Neuronal stem cell (in vitro differentiated cells): ENCODE measurements at regions not wholly inside any gene's neighbourhood (a gene's known extent, or its start where the extent isn't known, plus 50 kb on each side); places are given as distances from the start of the nearest gene placed in this dataset.

Source experiments
- DNase-seq: peaks from one replicate; pipeline ENCODE4 v3.0.0-alpha.2; 2013; ENCODE audit warnings: low spot score
- H2AFZ ChIP-seq: one replicate; pipeline ENCODE4 v1.6.1; 2013; ENCODE audit warnings: mild to moderate bottlenecking, low read length, inconsistent platforms
- H2AK5ac ChIP-seq: 2 replicates; pipeline ENCODE4 v1.6.1; 2013; ENCODE audit warnings: low read depth, mild to moderate bottlenecking, inconsistent platforms, low read length, moderate library complexity, mixed read lengths
- H2BK120ac ChIP-seq: 2 replicates; pipeline ENCODE4 v1.6.1; 2013; ENCODE audit warnings: low read depth, mild to moderate bottlenecking, inconsistent platforms, low read length, moderate library complexity, mixed read lengths
- H2BK12ac ChIP-seq: one replicate; pipeline ENCODE4 v1.6.1; 2013; ENCODE audit warnings: low read length, inconsistent platforms
- H2BK15ac ChIP-seq: 2 replicates; pipeline ENCODE4 v1.6.1; 2013; ENCODE audit warnings: mild to moderate bottlenecking, low read length, inconsistent platforms, mixed read lengths
- H2BK5ac ChIP-seq: one replicate; pipeline ENCODE4 v1.6.1; 2013; ENCODE audit warnings: inconsistent platforms, mild to moderate bottlenecking, low read length, moderate library complexity
- H3K14ac ChIP-seq: one replicate; pipeline ENCODE4 v1.6.1; 2013; ENCODE audit warnings: low read length, inconsistent platforms
- H3K18ac ChIP-seq: 2 replicates; pipeline ENCODE4 v1.6.1; 2013; ENCODE audit warnings: low read length, inconsistent platforms
- H3K23ac ChIP-seq: 2 replicates; pipeline ENCODE4 v1.6.1; 2013; ENCODE audit warnings: low read depth, mild to moderate bottlenecking, mixed read lengths, low read length, inconsistent platforms; ENCODE audit not compliant: poor library complexity
- H3K27ac ChIP-seq: replicated peaks from 3 replicates; pipeline ENCODE4 v1.5.1; 2013; ENCODE audit warnings: low read length, inconsistent platforms
- H3K27me3 ChIP-seq, 3 experiments: 2 replicates each; pipeline ENCODE4 v1.6.1; 2013; ENCODE audit warnings: low read length in 3 of 3, mild to moderate bottlenecking in 2 of 3, inconsistent platforms in 1 of 3, low read depth in 1 of 3, mixed read lengths in 1 of 3, moderate library complexity in 1 of 3; ENCODE audit not compliant: control insufficient read depth in 3 of 3, insufficient read depth in 3 of 3
- H3K36me3 ChIP-seq, 2 donors: replicated peaks in 1 of 2; 2 replicates each; pipeline ENCODE4 v1.6.1; 2013; ENCODE audit warnings: low read length in 2 of 2; ENCODE audit not compliant: control insufficient read depth in 2 of 2, insufficient read depth in 2 of 2
- H3K4ac ChIP-seq: 2 replicates; pipeline ENCODE4 v1.6.1; 2013; ENCODE audit warnings: inconsistent platforms, mild to moderate bottlenecking, low read length, moderate library complexity
- H3K4me1 ChIP-seq, 2 donors: 1 replicate in 1 of 2; 2 replicates in 1 of 2; pipeline ENCODE4 v1.6.1; 2013; ENCODE audit warnings: low read length in 2 of 2, low read depth in 1 of 2; ENCODE audit not compliant: control insufficient read depth in 2 of 2, insufficient read depth in 1 of 2
- H3K4me2 ChIP-seq: one replicate; pipeline ENCODE4 v1.6.1; 2013; ENCODE audit warnings: mild to moderate bottlenecking, low read length, inconsistent platforms; ENCODE audit not compliant: insufficient read depth, poor library complexity, severe bottlenecking
- H3K4me3 ChIP-seq, 2 donors: 2 replicates each; pipeline ENCODE4 v1.5.1; 2013; ENCODE audit warnings: low read length in 2 of 2, mild to moderate bottlenecking in 2 of 2, inconsistent platforms in 1 of 2, moderate library complexity in 1 of 2
- H3K79me1 ChIP-seq: one replicate; pipeline ENCODE4 v1.6.1; 2013; ENCODE audit warnings: low read depth, mild to moderate bottlenecking, inconsistent platforms, low read length, moderate library complexity
- H3K9ac ChIP-seq: one replicate; pipeline ENCODE4 v1.6.1; 2013; ENCODE audit warnings: mild to moderate bottlenecking, low read depth, low read length, inconsistent platforms; ENCODE audit not compliant: poor library complexity
- H3K9me3 ChIP-seq, 2 donors: replicated peaks in 1 of 2; 2 replicates each; pipeline versions ENCODE3 to v1.6.1; 2013; ENCODE audit warnings: low read length in 2 of 2, mild to moderate bottlenecking in 2 of 2, inconsistent platforms in 1 of 2, low read depth in 1 of 2, mixed read lengths in 1 of 2, moderate library complexity in 1 of 2; ENCODE audit not compliant: control insufficient read depth in 2 of 2, insufficient read depth in 1 of 2
- H4K8ac ChIP-seq: one replicate; pipeline ENCODE4 v1.6.1; 2013; ENCODE audit warnings: low read depth, mild to moderate bottlenecking, inconsistent platforms, low read length, moderate library complexity
- H4K91ac ChIP-seq: one replicate; pipeline ENCODE4 v1.6.1; 2013; ENCODE audit warnings: low read length, low read depth, mild to moderate bottlenecking, inconsistent platforms; ENCODE audit not compliant: poor library complexity
- WGBS, 2 donors: extraction: QIAGEN DNeasy Blood & Tissue Kit; methylation state at CpG; one replicate each; pipeline ENCODE4 v1.1.7; 2013; ENCODE audit warnings: missing lambda C conversion rate in 2 of 2, mixed read lengths in 1 of 2; ENCODE audit not compliant: insufficient read length in 2 of 2, insufficient replicate concordance in 1 of 2; ENCODE audit errors: extremely low coverage in 2 of 2; 5-methylcytosine and 5-hydroxymethylcytosine counted together

- Histone ChIP-seq H3K9me3 (no peaks in the 10 kb centered on the region), H2BK120ac (no peak overlapping the region), H3K18ac (no peak overlapping the region), H3K9ac (no peak overlapping the region), H2AFZ (no peak overlapping the region), H3K27ac (no peak overlapping the region), H4K8ac (no peak overlapping the region), H2BK5ac (no peak overlapping the region), H3K27me3 (no peaks in the 10 kb centered on the region), H3K79me1 (no peaks in the 10 kb centered on the region), H3K4ac (no peak overlapping the region), H3K36me3 (no peaks in the 10 kb centered on the region), H2BK15ac (no peak overlapping the region), H2AK5ac (no peak overlapping the region), H3K4me3 (no peak overlapping the region), H2BK12ac (no peak overlapping the region), H3K23ac (no peak overlapping the region), H3K14ac (no peak overlapping the region), H3K4me1 (peaks cover 0 to 4% of the 10 kb centered on the region in 2 donors), H4K91ac (no peak overlapping the region), H3K4me2 (no peak overlapping the region)
- no CpG with 5 or more reads among the region's 3 CpGs for WGBS, 2 donors
- DNase-seq = no peak
Measured at GRCh38 chrX:139023531-139023930, 312.0 kb upstream of the FGF13 start.

DNA sequence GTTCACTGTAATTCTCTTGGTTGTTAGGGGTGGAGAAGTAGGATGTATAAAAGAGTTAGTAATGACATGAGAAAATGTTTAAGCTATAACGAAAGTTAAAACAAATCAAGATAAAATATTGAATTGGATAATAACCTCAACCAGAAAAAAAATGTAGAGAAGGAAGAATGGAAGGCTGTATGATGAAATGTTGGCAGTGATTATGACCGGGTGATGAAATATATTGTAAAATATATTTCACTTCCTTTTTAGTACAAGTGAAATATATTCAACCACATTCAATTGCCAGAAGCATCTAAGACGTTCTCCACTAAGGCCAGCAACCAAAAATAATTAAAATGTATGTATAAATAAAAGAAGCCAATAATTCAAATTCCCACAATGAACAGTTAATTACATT is 309.3 kb upstream of the FGF13 start:
- no peak overlapping the region for H2BK12ac ChIP-seq
- H3K27ac ChIP-seq = no peak overlapping the region
- H2BK120ac ChIP-seq = no peak overlapping the region
- no peak overlapping the region for H3K18ac ChIP-seq
- H2BK15ac ChIP-seq = no peak overlapping the region
- no peak overlapping the region for H3K4me3 ChIP-seq
- no peaks in the 10 kb centered on the region for H3K27me3 ChIP-seq
- H3K9ac ChIP-seq = no peak overlapping the region
- H3K36me3 ChIP-seq = no peaks in the 10 kb centered on the region
- H3K9me3 ChIP-seq = no peaks in the 10 kb centered on the region
- no peak overlapping the region for H4K91ac ChIP-seq
- no peak overlapping the region for H3K23ac ChIP-seq
- no peak overlapping the region for H3K4ac ChIP-seq
- no peaks in the 10 kb centered on the region for H3K4me1 ChIP-seq
- no peak overlapping the region for H3K4me2 ChIP-seq
- H4K8ac ChIP-seq = no peak overlapping the region
- H2BK5ac ChIP-seq = no peak overlapping the region
- no peaks in the 10 kb centered on the region for H3K79me1 ChIP-seq
- no peak overlapping the region for H2AFZ ChIP-seq
- no peak overlapping the region for H3K14ac ChIP-seq
- WGBS, 2 donors = no CpG with 5 or more reads among the region's 3 CpGs
- DNase-seq = no peak
- no peak overlapping the region for H2AK5ac ChIP-seq

- H3K36me3 ChIP-seq = no peaks in the 10 kb centered on the region
- no peaks in the 10 kb centered on the region for H3K9me3 ChIP-seq
- no peak overlapping the region for H3K18ac ChIP-seq
- H3K27ac ChIP-seq = no peak overlapping the region
- H3K14ac ChIP-seq = no peak overlapping the region
- H2BK120ac ChIP-seq = no peak overlapping the region
- no peak overlapping the region for H3K23ac ChIP-seq
- no peak overlapping the region for H2BK12ac ChIP-seq
- no peak overlapping the region for H2AFZ ChIP-seq
- no peaks in the 10 kb centered on the region for H3K79me1 ChIP-seq
- H2BK5ac ChIP-seq = no peak overlapping the region
- H3K9ac ChIP-seq = no peak overlapping the region
- no CpG with 5 or more reads among the region's 2 CpGs for WGBS, 2 donors
- no peak overlapping the region for H3K4me3 ChIP-seq
- no peak overlapping the region for H4K8ac ChIP-seq
- H3K27me3 ChIP-seq = no peaks in the 10 kb centered on the region
- no peak overlapping the region for H2AK5ac ChIP-seq
- H3K4ac ChIP-seq = no peak overlapping the region
- DNase-seq = no peak
- H2BK15ac ChIP-seq = no peak overlapping the region
- H3K4me2 ChIP-seq = no peak overlapping the region
- H3K4me1 ChIP-seq = no peaks in the 10 kb centered on the region
- no peak overlapping the region for H4K91ac ChIP-seq
Measured at GRCh38 chrX:139018436-139018835, 306.9 kb upstream of the FGF13 start.

DNA sequence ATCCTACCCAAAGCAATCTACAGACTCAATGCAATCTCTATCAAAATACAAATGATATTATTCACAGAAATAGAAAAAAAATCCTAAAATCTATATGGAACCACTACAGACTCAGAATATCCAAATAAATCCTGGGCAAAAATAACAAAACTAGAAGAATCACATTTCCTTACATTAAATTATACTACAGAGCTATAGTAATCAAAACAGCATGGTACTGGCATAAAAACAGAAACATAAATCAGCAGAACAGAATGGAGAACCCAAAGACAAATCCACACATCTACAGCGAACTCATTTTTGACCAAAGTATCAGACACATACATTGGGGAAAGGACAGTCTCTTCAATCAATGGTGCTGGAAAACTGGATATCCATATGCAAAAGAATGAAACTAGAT is 304.1 kb upstream of the FGF13 start:
- H3K27me3 ChIP-seq = no peaks in the 10 kb centered on the region
- H3K9me3 ChIP-seq = no peaks in the 10 kb centered on the region
- no peak overlapping the region for H4K91ac ChIP-seq
- no peak overlapping the region for H2BK15ac ChIP-seq
- H2BK12ac ChIP-seq = no peak overlapping the region
- no peak overlapping the region for H4K8ac ChIP-seq
- no peak for DNase-seq
- no peak overlapping the region for H3K18ac ChIP-seq
- no peak overlapping the region for H3K4me3 ChIP-seq
- no peak overlapping the region for H2AK5ac ChIP-seq
- H2BK120ac ChIP-seq = no peak overlapping the region
- no peak overlapping the region for H3K14ac ChIP-seq
- no peak overlapping the region for H3K4me2 ChIP-seq
- no peaks in the 10 kb centered on the region for H3K4me1 ChIP-seq
- no peak overlapping the region for H3K27ac ChIP-seq
- no peaks in the 10 kb centered on the region for H3K36me3 ChIP-seq
- no peak overlapping the region for H2BK5ac ChIP-seq
- WGBS, 2 donors = no CpG with 5 or more reads among the region's 1 CpG
- H3K9ac ChIP-seq = no peak overlapping the region
- no peak overlapping the region for H3K23ac ChIP-seq
- no peaks in the 10 kb centered on the region for H3K79me1 ChIP-seq
- no peak overlapping the region for H2AFZ ChIP-seq
- no peak overlapping the region for H3K4ac ChIP-seq
